A549 (cell line): ENCODE measurements at regions not wholly inside any gene's neighbourhood (a gene's known extent, or its start where the extent isn't known, plus 50 kb on each side); places are given as distances from the start of the nearest gene placed in this dataset.

Experiments used
- ATAC-seq, 2 experiments: fragments of 200-7000 bp in 1 of 2; fragments of >200 bp in 1 of 2; cut with Nextera tagmentation in 1 of 2; cut with Tn5 transposase in 1 of 2; 3 replicates each; pipeline versions ENCODE4 v1.8.0 to v1.9.1; 2018 to 2020; ENCODE audit warnings: mild to moderate bottlenecking in 1 of 2, moderate library complexity in 1 of 2
- CTCF ChIA-PET: fragments of 300-600 bp; sonication (Branson Sonifier 250); formaldehyde crosslinking; extraction: SDS; loops from one replicate; lab custom pipeline; 2021; ENCODE audit warnings: antibody characterized with exemption, inconsistent platforms; lab: Yijun Ruan, JAX
- POLR2A ChIA-PET: fragments of 350-600 bp; formaldehyde crosslinking; extraction: SDS; loops from one replicate; lab custom pipeline; 2021; ENCODE audit warnings: antibody characterized with exemption, inconsistent platforms; lab: Yijun Ruan, JAX
- DNase-seq, 2 experiments: peaks; one replicate each; pipeline versions ENCODE4 v3.0.0 to v3.0.0-alpha.2; 2011 to 2016; ENCODE audit warnings: low read depth in 1 of 2, low spot score in 1 of 2
- FAIRE-seq: peaks from 2 replicates; lab custom pipeline; 2011; peaks lifted over from hg19 to GRCh38; lab: Jason Lieb, UNC
- H3K27ac ChIP-seq, 2 experiments: fragments of >200 bp; sonication (Bioruptor Twin); formaldehyde crosslinking; 3 replicates each; pipeline ENCODE4 v1.5.1; 2016 to 2017
- H3K4me1 ChIP-seq: fragments of >200 bp; sonication (Bioruptor Twin); formaldehyde crosslinking; 3 replicates; pipeline ENCODE4 v1.6.1; 2016
- H3K4me2 ChIP-seq: fragments of >200 bp; sonication (Bioruptor Twin); formaldehyde crosslinking; 3 replicates; pipeline ENCODE4 v1.6.1; 2016
- H3K4me3 ChIP-seq: fragments of >200 bp; sonication (Bioruptor Twin); formaldehyde crosslinking; 3 replicates; pipeline ENCODE4 v1.5.1; 2016
- H3K9me3 ChIP-seq: fragments of >200 bp; sonication (Bioruptor Twin); formaldehyde crosslinking; 3 replicates; pipeline ENCODE4 v1.6.1; 2016
- ATOH8 ChIP-seq: fragments of 250-450 bp; sonication (Bioruptor Pico); IDR thresholded peaks from 2 replicates; pipeline ENCODE4 v1.5.0; 2020; ENCODE audit warnings: low read depth, mild to moderate bottlenecking, moderate library complexity
- BHLHE40 ChIP-seq: IDR thresholded peaks from 2 replicates; pipeline ENCODE4 v1.6.1; 2012; ENCODE audit warnings: low read depth, low read length, inconsistent platforms
- CBX8 ChIP-seq: fragments of 200-600 bp; sonication (generic); IDR thresholded peaks from 2 replicates; pipeline ENCODE4 v1.6.1; 2016
- CHD2 ChIP-seq: fragments of 150-350 bp; IDR thresholded peaks from 2 replicates; pipeline ENCODE4 v1.6.1; 2014; ENCODE audit warnings: low read length; ENCODE audit not compliant: partially characterized antibody
- CHD4 ChIP-seq: fragments of 200-600 bp; sonication (generic); IDR thresholded peaks from 2 replicates; pipeline ENCODE4 v1.6.1; 2016; ENCODE audit warnings: antibody characterized with exemption, mild to moderate bottlenecking, borderline replicate concordance
- E2F6 ChIP-seq: IDR thresholded peaks from 2 replicates; pipeline ENCODE4 v1.6.1; 2012; ENCODE audit warnings: low read depth, borderline replicate concordance
- EHF ChIP-seq: fragments of 250-450 bp; sonication (Bioruptor Pico); IDR thresholded peaks from 2 replicates; pipeline ENCODE4 v1.5.0; 2020; ENCODE audit warnings: mild to moderate bottlenecking
- EP300 ChIP-seq, 2 experiments: fragments of >200 bp; sonication (Bioruptor Twin); formaldehyde crosslinking; IDR thresholded peaks; 2 replicates in 1 of 2; 3 replicates in 1 of 2; pipeline ENCODE4 v1.6.1; 2016 to 2017
- ESRRA ChIP-seq: fragments of 150-350 bp; IDR thresholded peaks from 2 replicates; pipeline ENCODE4 v1.6.1; 2014; ENCODE audit warnings: mild to moderate bottlenecking, low read length, borderline replicate concordance
- FOSL2 ChIP-seq, 2 experiments: fragments of 450-650 bp in 1 of 2; fragments of >200 bp in 1 of 2; sonication (Bioruptor Twin) in 1 of 2; formaldehyde crosslinking; IDR thresholded peaks; 2 replicates each; pipeline versions ENCODE4 v1.5.0 to v1.6.1; 2016 to 2020; ENCODE audit warnings: mild to moderate bottlenecking in 1 of 2, moderate library complexity in 1 of 2
- FOXS1 ChIP-seq: fragments of 250-450 bp; sonication (Bioruptor Pico); IDR thresholded peaks from 2 replicates; pipeline ENCODE4 v1.5.0; 2020; ENCODE audit warnings: mild to moderate bottlenecking, moderate library complexity
- GATA3 ChIP-seq: IDR thresholded peaks from 2 replicates; pipeline ENCODE4 v1.6.1; 2012; ENCODE audit warnings: borderline replicate concordance
- HMGXB4 ChIP-seq: fragments of 250-450 bp; sonication (Bioruptor Pico); IDR thresholded peaks from 2 replicates; pipeline ENCODE4 v1.5.0; 2021; ENCODE audit warnings: mild to moderate bottlenecking, moderate library complexity, borderline replicate concordance
- HOXA7 ChIP-seq: fragments of 250-450 bp; sonication (Bioruptor Pico); IDR thresholded peaks from 2 replicates; pipeline ENCODE4 v1.5.0; 2020; ENCODE audit warnings: mild to moderate bottlenecking, moderate library complexity
- HOXB13 ChIP-seq: fragments of 250-450 bp; sonication (Bioruptor Pico); IDR thresholded peaks from 2 replicates; pipeline ENCODE4 v1.5.0; 2020; ENCODE audit warnings: low read depth, mild to moderate bottlenecking, moderate library complexity
- HOXB5 ChIP-seq: fragments of 250-450 bp; sonication (Bioruptor Pico); IDR thresholded peaks from 2 replicates; pipeline ENCODE4 v1.5.0; 2020; ENCODE audit warnings: mild to moderate bottlenecking, moderate library complexity
- JUN ChIP-seq, 2 experiments: fragments of >200 bp; sonication (Bioruptor Twin); formaldehyde crosslinking; IDR thresholded peaks; 2 replicates in 1 of 2; 3 replicates in 1 of 2; pipeline ENCODE4 v1.6.1; 2016 to 2017
- JUNB ChIP-seq: fragments of >200 bp; sonication (Bioruptor Twin); formaldehyde crosslinking; IDR thresholded peaks from 2 replicates; pipeline ENCODE4 v1.6.1; 2016
- MAFK ChIP-seq: fragments of 450-650 bp; IDR thresholded peaks from 2 replicates; pipeline ENCODE4 v1.6.1; 2014; ENCODE audit not compliant: partially characterized antibody
- NPAS2 ChIP-seq: fragments of 250-450 bp; sonication (Bioruptor Pico); IDR thresholded peaks from 2 replicates; pipeline ENCODE4 v1.8.0; 2022; ENCODE audit warnings: mild to moderate bottlenecking, moderate library complexity, borderline replicate concordance
- NR3C1 ChIP-seq: fragments of >200 bp; sonication (Bioruptor Twin); formaldehyde crosslinking; IDR thresholded peaks from 3 replicates; pipeline ENCODE4 v1.6.1; 2017
- POLR2A ChIP-seq: IDR thresholded peaks from 2 replicates; pipeline ENCODE4 v1.6.1; 2012; ENCODE audit warnings: mild to moderate bottlenecking, low read length
- RAD21 ChIP-seq, 2 experiments: fragments of >200 bp in 1 of 2; sonication (Bioruptor Twin) in 1 of 2; formaldehyde crosslinking in 1 of 2; IDR thresholded peaks in 1 of 2; conservative IDR thresholded peaks in 1 of 2; 2 replicates in 1 of 2; 3 replicates in 1 of 2; pipeline ENCODE4 v1.6.1; 2012 to 2018; ENCODE audit warnings: inconsistent platforms in 1 of 2
- RARB ChIP-seq: fragments of 250-450 bp; sonication (Bioruptor Pico); IDR thresholded peaks from 2 replicates; pipeline ENCODE4 v1.8.0; 2021; ENCODE audit warnings: mild to moderate bottlenecking, moderate library complexity
- REST ChIP-seq: fragments of 200-600 bp; sonication (generic); IDR thresholded peaks from 2 replicates; pipeline ENCODE4 v1.6.1; 2016; ENCODE audit warnings: antibody characterized with exemption, mild to moderate bottlenecking, moderate library complexity
- RNF2 ChIP-seq: fragments of 200-600 bp; sonication (generic); IDR thresholded peaks from 2 replicates; pipeline ENCODE4 v1.6.1; 2016; ENCODE audit warnings: low read depth, mild to moderate bottlenecking, antibody characterized with exemption, moderate library complexity, borderline replicate concordance
- SMC3 ChIP-seq: fragments of >200 bp; sonication (Bioruptor Twin); formaldehyde crosslinking; IDR thresholded peaks from 3 replicates; pipeline ENCODE4 v1.6.1; 2018; ENCODE audit warnings: inconsistent platforms
- SREBF2 ChIP-seq: fragments of 450-650 bp; IDR thresholded peaks from 2 replicates; pipeline ENCODE4 v1.6.1; 2014; ENCODE audit warnings: mild to moderate bottlenecking, moderate library complexity
- TFCP2L1 ChIP-seq: fragments of 250-450 bp; sonication (Bioruptor Pico); IDR thresholded peaks from 2 replicates; pipeline ENCODE4 v1.5.0; 2021; ENCODE audit warnings: mild to moderate bottlenecking
- ZFP36 ChIP-seq: fragments of 450-650 bp; IDR thresholded peaks from 2 replicates; pipeline ENCODE4 v1.6.1; 2014; ENCODE audit warnings: borderline replicate concordance; ENCODE audit not compliant: partially characterized antibody
- WGBS: methylation state at CpG from one replicate; pipeline ENCODE4 v1.1.6; 2017; ENCODE audit errors: missing lambda C conversion rate; 5-methylcytosine and 5-hydroxymethylcytosine counted together

- TF ChIP-seq REST (no peak), HOXA7 (CRISPR knock-in tag) (no peak), FOSL2 (IDR thresholded peaks at IDR 0.05) (no peak), FOSL2 (CRISPR knock-in tag; IDR thresholded peaks at IDR 0.05) (no peak), E2F6 (no peak)
Observed at GRCh38 chr7:79823246-79823951, 311.2 kb upstream of the GNAI1 start (continued).

- no peak overlapping the region for H3K27ac ChIP-seq
- no peaks in the 10 kb centered on the region for H3K4me1 ChIP-seq
- POLR2A ChIA-PET: no interaction called here
- CTCF ChIA-PET: no interaction called here
- FAIRE-seq: no peak
- no peak for DNase-seq
- 16% methylated on average over 2 of the region's 2 CpGs for WGBS
- no peak for ATAC-seq
- no peaks in the 10 kb centered on the region for H3K9me3 ChIP-seq
- no peak overlapping the region for H3K4me3 ChIP-seq
- no peak overlapping the region for H3K4me2 ChIP-seq
- TF ChIP-seq RAD21 (conservative IDR thresholded peaks at IDR 0.05 in 1 of 2, IDR thresholded peaks at IDR 0.05 in 1 of 2) (no peak), NR3C1 (no peak), EHF (CRISPR knock-in tag) (no peak), CHD2 (no peak), NPAS2 (no peak), HMGXB4 (CRISPR knock-in tag) (no peak), ZFP36 (no peak), HOXB5 (no peak), MAFK (no peak), SREBF2 (no peak), POLR2A (no peak), BHLHE40 (no peak), JUNB (no peak), CBX8 (no peak)
Observed at GRCh38 chr7:79822620-79823240, 311.9 kb upstream of the GNAI1 start.

GRCh38 chr7:79820387-79820786 lies 314.2 kb upstream of the GNAI1 start:
- no peak for FAIRE-seq
- TF ChIP-seq HOXB13 (CRISPR knock-in tag): no peak
- TF ChIP-seq RNF2: no peak
- no peak for TF ChIP-seq NR3C1
- no peak for TF ChIP-seq RARB (CRISPR knock-in tag)
- TF ChIP-seq TFCP2L1 (CRISPR knock-in tag): no peak
- no peak for TF ChIP-seq JUN (IDR thresholded peaks at IDR 0.05)
- no peak for TF ChIP-seq ESRRA
- no peak for TF ChIP-seq EP300 (IDR thresholded peaks at IDR 0.05)
- no peak for TF ChIP-seq ATOH8 (CRISPR knock-in tag)
- no peak for TF ChIP-seq GATA3
- no peak for TF ChIP-seq FOXS1 (CRISPR knock-in tag)
- no peak for TF ChIP-seq CHD4
- TF ChIP-seq POLR2A: no peak
- TF ChIP-seq SMC3: no peak

More at GRCh38 chr7:79820387-79820786, 314.2 kb upstream of the GNAI1 start:
- Histone ChIP-seq H3K9me3 (no peaks in the 10 kb centered on the region), H3K27ac (no peak overlapping the region), H3K4me2 (no peak overlapping the region), H3K4me3 (no peak overlapping the region), H3K4me1 (no peaks in the 10 kb centered on the region)
- 38% methylated on average over 6 of the region's 6 CpGs for WGBS
- POLR2A ChIA-PET: no interaction called here
- DNase-seq (no peak), ATAC-seq (no peak)
- CTCF ChIA-PET: interaction anchor here (0.7 to 0.9 kb wide), 2 partner anchors 10 to 522 kb away, joined by 3 read pairs; no protein-coding TSS in a partner anchor
